ENCODE measurements at regions not wholly inside any gene's neighbourhood (a gene's known extent, or its start where the extent isn't known, plus 50 kb on each side); places are given as distances from the start of the nearest gene placed in this dataset.
"Not testable (repeated sequence)": the region's sequence is repeated elsewhere in the genome, so short reads cannot be mapped to it uniquely, and the experiment has no call there.

DNA sequence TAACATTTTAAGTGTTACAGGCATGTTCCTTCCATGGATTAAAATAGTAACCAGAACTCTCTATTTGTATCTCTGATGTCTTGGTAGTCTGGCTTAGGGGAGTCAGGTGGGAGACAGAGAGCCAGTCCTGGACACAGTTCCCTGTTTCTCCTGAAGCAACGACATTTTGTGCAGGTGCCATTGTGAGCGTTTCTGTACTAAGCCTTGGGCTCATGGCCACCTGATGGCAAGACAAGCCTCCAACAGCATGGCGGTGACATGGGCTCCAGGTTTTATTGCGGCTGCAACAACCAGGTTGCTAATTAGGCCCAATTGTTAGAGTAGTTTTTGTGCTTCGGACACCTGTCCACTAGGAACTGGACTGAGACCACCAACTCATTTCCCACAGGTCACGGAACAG, 105.3 kb downstream of the PRDM13 start:
- no peak overlapping the region for H3K4me3 ChIP-seq
- no peak overlapping the region for H3K27ac ChIP-seq
- H3K4me1 ChIP-seq, result no peaks in the 10 kb centered on the region
- no peak for TF ChIP-seq POLR2A (IDR thresholded peaks at IDR 0.05)
- TF ChIP-seq, protein P1, sequence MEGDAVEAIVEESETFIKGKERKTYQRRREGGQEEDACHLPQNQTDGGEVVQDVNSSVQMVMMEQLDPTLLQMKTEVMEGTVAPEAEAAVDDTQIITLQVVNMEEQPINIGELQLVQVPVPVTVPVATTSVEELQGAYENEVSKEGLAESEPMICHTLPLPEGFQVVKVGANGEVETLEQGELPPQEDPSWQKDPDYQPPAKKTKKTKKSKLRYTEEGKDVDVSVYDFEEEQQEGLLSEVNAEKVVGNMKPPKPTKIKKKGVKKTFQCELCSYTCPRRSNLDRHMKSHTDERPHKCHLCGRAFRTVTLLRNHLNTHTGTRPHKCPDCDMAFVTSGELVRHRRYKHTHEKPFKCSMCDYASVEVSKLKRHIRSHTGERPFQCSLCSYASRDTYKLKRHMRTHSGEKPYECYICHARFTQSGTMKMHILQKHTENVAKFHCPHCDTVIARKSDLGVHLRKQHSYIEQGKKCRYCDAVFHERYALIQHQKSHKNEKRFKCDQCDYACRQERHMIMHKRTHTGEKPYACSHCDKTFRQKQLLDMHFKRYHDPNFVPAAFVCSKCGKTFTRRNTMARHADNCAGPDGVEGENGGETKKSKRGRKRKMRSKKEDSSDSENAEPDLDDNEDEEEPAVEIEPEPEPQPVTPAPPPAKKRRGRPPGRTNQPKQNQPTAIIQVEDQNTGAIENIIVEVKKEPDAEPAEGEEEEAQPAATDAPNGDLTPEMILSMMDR (IDR thresholded peaks at IDR 0.05), result no peak
- no peaks in the 10 kb centered on the region for H3K36me3 ChIP-seq (ENCODE audit: low read depth, missing control alignments)
- H3K9me3 ChIP-seq, result no peaks in the 10 kb centered on the region
- H3K27me3 ChIP-seq, result no peaks in the 10 kb centered on the region
- intact Hi-C loops (cut with DNase I; ENCODE audit: low total_unique reads), result no loop called here
- WGBS, 2 donors, result 89% methylated on average over 6 of the region's 6 CpGs
- DNase-seq, result no peak

DNA sequence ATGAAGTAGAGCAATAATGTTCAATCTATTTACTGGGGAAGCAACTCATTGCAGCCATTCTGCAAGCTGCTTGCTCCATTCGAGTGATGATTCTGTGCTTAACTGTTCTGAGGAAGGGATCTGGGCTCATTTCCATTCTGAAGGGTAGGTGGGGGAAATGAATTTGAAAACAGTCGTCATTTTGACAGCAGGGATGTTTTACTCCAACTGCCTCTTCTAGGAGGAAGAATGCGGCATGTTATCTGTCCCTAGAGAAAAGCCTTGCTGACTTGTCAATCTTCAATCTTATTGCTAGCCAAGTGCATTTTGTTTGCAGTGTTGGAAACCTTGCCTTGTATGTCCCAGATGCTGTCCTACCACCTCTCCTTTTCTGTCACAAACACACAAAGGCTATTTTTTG, 105.9 kb downstream of the PRDM13 start:
- 36 to 51% methylated on average over 3 of the region's 3 CpGs for WGBS, 2 donors
- TF ChIP-seq, protein P1 (IDR thresholded peaks at IDR 0.05), result no peak
- no peak for TF ChIP-seq POLR2A (IDR thresholded peaks at IDR 0.05)

DNA sequence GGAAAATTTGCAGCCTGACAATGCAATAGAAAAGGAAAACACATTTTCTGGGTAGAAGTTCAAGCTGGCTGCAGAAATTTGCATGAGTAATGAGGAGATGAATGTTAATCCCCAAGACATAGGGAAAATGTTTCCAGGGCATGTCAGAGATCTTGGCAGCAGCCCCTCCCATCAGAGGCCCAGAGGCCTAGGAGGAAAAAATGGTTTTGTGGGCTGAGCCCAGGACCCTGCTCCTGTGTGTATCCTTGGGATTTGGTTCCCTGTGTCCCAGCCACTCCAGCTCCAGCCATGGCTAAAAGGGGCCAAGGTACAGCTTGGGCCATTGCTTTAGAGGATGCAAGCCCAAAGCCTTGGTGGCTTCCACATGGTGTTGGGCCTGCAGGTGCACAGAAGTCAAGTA, 115.4 kb downstream of the PRDM13 start:
- H3K4me3 ChIP-seq; H3K9me3 ChIP-seq; H3K27me3 ChIP-seq; H3K4me1 ChIP-seq; intact Hi-C loops (cut with DNase I; ENCODE audit: low total_unique reads); H3K27ac ChIP-seq; DNase-seq; H3K36me3 ChIP-seq (ENCODE audit: low read depth, missing control alignments): not testable (repeated sequence)

More for the DNA sequence above, 105.9 kb downstream of the PRDM13 start:
- Histone ChIP-seq H3K27me3 (no peaks in the 10 kb centered on the region), H3K4me3 (no peak overlapping the region), H3K4me1 (no peaks in the 10 kb centered on the region), H3K27ac (no peak overlapping the region), H3K9me3 (no peaks in the 10 kb centered on the region), H3K36me3 (ENCODE audit: low read depth, missing control alignments) (no peaks in the 10 kb centered on the region)
- no peak for DNase-seq
- intact Hi-C loops (cut with DNase I; ENCODE audit: low total_unique reads), result no loop called here

DNA sequence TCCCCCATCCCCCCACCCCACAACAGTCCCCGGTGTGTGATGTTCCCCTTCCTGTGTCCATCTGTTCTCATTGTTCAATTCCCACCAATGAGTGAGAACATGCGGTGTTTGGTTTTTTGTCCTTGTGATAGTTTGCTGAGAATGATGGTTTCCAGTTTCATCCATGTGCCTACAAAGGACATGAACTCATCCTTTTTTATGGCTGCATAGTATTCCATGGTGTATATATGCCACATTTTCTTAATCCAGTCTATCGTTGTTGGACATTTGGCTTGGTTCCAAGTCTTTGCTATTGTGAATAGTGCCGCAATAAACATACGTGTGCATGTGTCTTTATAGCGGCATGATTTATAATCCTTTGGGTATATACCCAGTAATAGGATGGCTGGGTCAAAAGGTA, 123.6 kb downstream of the PRDM13 start:
- H3K27ac ChIP-seq; H3K4me3 ChIP-seq; DNase-seq; H3K9me3 ChIP-seq; H3K36me3 ChIP-seq (ENCODE audit: low read depth, missing control alignments); H3K27me3 ChIP-seq; H3K4me1 ChIP-seq; intact Hi-C loops (cut with DNase I; ENCODE audit: low total_unique reads): not testable (repeated sequence)
- WGBS, 2 donors, result 92% methylated on average over 6 of the region's 6 CpGs

DNA sequence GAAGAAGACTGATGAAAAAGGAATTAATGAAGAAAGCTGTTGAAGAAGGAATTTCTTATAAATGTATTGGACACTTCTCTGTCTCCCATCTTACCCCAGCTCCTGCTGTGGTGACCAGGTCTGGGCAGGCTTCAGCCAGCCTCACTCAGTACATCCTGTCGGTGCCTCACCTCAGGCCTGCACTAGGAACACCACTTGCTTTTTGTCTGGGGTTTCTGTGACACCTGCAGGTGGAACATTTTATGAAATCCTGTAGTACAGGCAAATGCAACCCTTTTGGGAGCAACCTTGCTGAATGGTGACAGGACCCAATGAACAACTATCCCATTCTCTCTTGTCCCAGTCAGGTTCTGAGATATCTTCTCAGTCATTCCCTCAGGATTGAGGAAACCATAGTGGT, 129.7 kb downstream of the PRDM13 start:
- intact Hi-C loops (cut with DNase I; ENCODE audit: low total_unique reads), result no loop called here
- Histone ChIP-seq H3K4me1 (no peaks in the 10 kb centered on the region), H3K27me3 (no peaks in the 10 kb centered on the region), H3K9me3 (no peaks in the 10 kb centered on the region), H3K36me3 (ENCODE audit: low read depth, missing control alignments) (no peaks in the 10 kb centered on the region), H3K4me3 (no peak overlapping the region), H3K27ac (no peak overlapping the region)
- no peak for DNase-seq
- WGBS, 2 donors, result 17 to 45% methylated on average over 1 of the region's 1 CpG
- TF ChIP-seq POLR2A (IDR thresholded peaks at IDR 0.05), result no peak
- TF ChIP-seq, protein P1 (IDR thresholded peaks at IDR 0.05), result no peak

DNA sequence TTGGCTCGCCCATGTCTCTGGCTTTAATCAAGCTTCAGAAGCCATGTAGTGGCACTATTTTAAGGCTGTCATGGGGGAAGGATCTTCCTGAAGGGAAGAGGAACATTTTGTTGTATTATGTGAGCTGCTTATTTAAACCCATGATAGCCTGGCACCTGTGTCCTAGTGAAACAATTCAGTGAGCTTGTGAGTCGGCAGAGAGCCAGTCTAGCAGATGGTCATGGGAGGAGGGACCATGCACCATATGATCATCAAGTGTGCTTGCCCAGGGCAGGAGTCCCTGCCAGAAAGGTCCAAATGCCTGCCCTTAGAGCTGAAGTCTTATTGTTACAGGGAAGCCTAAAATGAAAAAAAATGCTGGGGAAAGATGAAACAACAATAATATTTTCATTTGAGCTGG, 132.9 kb downstream of the PRDM13 start:
- Histone ChIP-seq H3K27ac (no peak overlapping the region), H3K4me1 (no peaks in the 10 kb centered on the region), H3K27me3 (no peaks in the 10 kb centered on the region), H3K36me3 (ENCODE audit: low read depth, missing control alignments) (no peaks in the 10 kb centered on the region), H3K9me3 (no peaks in the 10 kb centered on the region), H3K4me3 (no peak overlapping the region)
- intact Hi-C loops (cut with DNase I; ENCODE audit: low total_unique reads), result no loop called here
- TF ChIP-seq POLR2A (IDR thresholded peaks at IDR 0.05), result no peak
- TF ChIP-seq, protein P1 (IDR thresholded peaks at IDR 0.05), result no peak
- 56 to 63% methylated on average over 2 of the region's 2 CpGs for WGBS, 2 donors
- no peak for DNase-seq

Measured in testis (tissue), 2 donors.